Breast epithelium (tissue), 4 donors: ENCODE measurements at regions not wholly inside any gene's neighbourhood (a gene's known extent, or its start where the extent isn't known, plus 50 kb on each side); places are given as distances from the start of the nearest gene placed in this dataset.

Source experiments
- DNase-seq, 2 donors: peaks; one replicate each; pipeline ENCODE4 v3.0.0-alpha.2; 2019; ENCODE audit warnings: low spot score in 2 of 2
- H3K27ac ChIP-seq, 2 donors: fragments of 200-600 bp; sonication (generic) in 1 of 2; one replicate each; pipeline ENCODE4 v1.5.1; 2016 to 2019; ENCODE audit warnings: mild to moderate bottlenecking in 1 of 2
- H3K27me3 ChIP-seq, 2 donors: fragments of 200-600 bp; sonication (generic) in 1 of 2; one replicate each; pipeline versions ENCODE4 v1.5.1 to v1.6.0; 2017 to 2019; ENCODE audit warnings: control low read depth in 1 of 2, mild to moderate bottlenecking in 1 of 2
- H3K36me3 ChIP-seq: fragments of 200-600 bp; one replicate; pipeline ENCODE4 v1.5.1; 2019
- H3K4me1 ChIP-seq, 2 donors: fragments of 200-600 bp; sonication (generic); one replicate each; pipeline ENCODE4 v1.5.1; 2016 to 2019; ENCODE audit warnings: control low read depth in 1 of 2
- H3K4me3 ChIP-seq, 3 donors: fragments of 200-600 bp; sonication (generic); 1 replicate in 2 of 3; 2 replicates in 1 of 3; pipeline ENCODE4 v1.5.1; 2016 to 2019; ENCODE audit warnings: mild to moderate bottlenecking in 3 of 3, moderate library complexity in 2 of 3
- H3K9me3 ChIP-seq, 2 donors: fragments of 200-600 bp; sonication (generic) in 1 of 2; one replicate each; pipeline ENCODE4 v1.5.1; 2016 to 2019; ENCODE audit warnings: control low read depth in 1 of 2
- CTCF ChIP-seq, 3 donors: fragments of 450-650 bp; IDR thresholded peaks; one replicate each; pipeline ENCODE4 v1.5.1; 2016 to 2017; ENCODE audit warnings: antibody characterized with exemption in 3 of 3, mild to moderate bottlenecking in 3 of 3, moderate library complexity in 3 of 3
- POLR2A ChIP-seq: fragments of 450-650 bp; IDR thresholded peaks from one replicate; pipeline ENCODE4 v1.6.1; 2016; ENCODE audit warnings: antibody characterized with exemption, mild to moderate bottlenecking, moderate library complexity
- POLR2AphosphoS5 ChIP-seq, 3 donors: sonication (generic); formaldehyde crosslinking; IDR thresholded peaks; one replicate each; pipeline ENCODE4 v1.6.1; 2017; ENCODE audit warnings: antibody characterized with exemption in 3 of 3
- intact Hi-C: fragments of 100-400 bp; cut with DNase I; formaldehyde crosslinking; loops from one replicate; pipeline ENCODE4 v1.15.1; 2023; ENCODE audit warnings: low total_unique reads

GRCh38 chr7:24492576-24492975 is 80.7 kb upstream of the PALS2 start:
- DNase-seq = no peak
- no peaks in the 10 kb centered on the region for H3K27me3 ChIP-seq
- no peak for TF ChIP-seq CTCF (IDR thresholded peaks at IDR 0.05)
- TF ChIP-seq POLR2AphosphoS5 (IDR thresholded peaks at IDR 0.05) = no peak
- TF ChIP-seq POLR2A = no peak
- intact Hi-C loops = no loop called here
- H3K4me3 ChIP-seq = no peak overlapping the region
- H3K36me3 ChIP-seq = no peaks in the 10 kb centered on the region
- H3K9me3 ChIP-seq = peaks cover 0 to 13% of the 10 kb centered on the region in 2 donors
- H3K27ac ChIP-seq = no peak overlapping the region
- no peaks in the 10 kb centered on the region for H3K4me1 ChIP-seq

- Histone ChIP-seq H3K9me3 (peaks cover 0 to 13% of the 10 kb centered on the region in 2 donors), H3K27me3 (no peaks in the 10 kb centered on the region), H3K4me1 (no peaks in the 10 kb centered on the region), H3K27ac (no peak overlapping the region), H3K4me3 (no peak overlapping the region), H3K36me3 (no peaks in the 10 kb centered on the region)
- TF ChIP-seq POLR2A (no peak), CTCF (IDR thresholded peaks at IDR 0.05) (no peak), POLR2AphosphoS5 (IDR thresholded peaks at IDR 0.05) (no peak)
- no peak for DNase-seq
- intact Hi-C loops = no loop called here
These were observed 78.4 kb upstream of the PALS2 start for GRCh38 chr7:24494832-24495231.

- no peak overlapping the region for H3K27ac ChIP-seq
- DNase-seq = no peak
- peaks cover 0 to 13% of the 10 kb centered on the region in 2 donors for H3K9me3 ChIP-seq
- H3K4me3 ChIP-seq = no peak overlapping the region
- no peaks in the 10 kb centered on the region for H3K36me3 ChIP-seq
- H3K27me3 ChIP-seq = no peaks in the 10 kb centered on the region
- intact Hi-C loops = no loop called here
- no peaks in the 10 kb centered on the region for H3K4me1 ChIP-seq
- TF ChIP-seq POLR2A (no peak), POLR2AphosphoS5 (IDR thresholded peaks at IDR 0.05) (no peak), CTCF (IDR thresholded peaks at IDR 0.05) (no peak)
These were observed 77.2 kb upstream of the PALS2 start for GRCh38 chr7:24496036-24496435.

GRCh38 chr7:24498439-24498838 is 74.8 kb upstream of the PALS2 start:
- no peak overlapping the region for H3K27ac ChIP-seq
- TF ChIP-seq CTCF (IDR thresholded peaks at IDR 0.05) = no peak
- no peak for TF ChIP-seq POLR2AphosphoS5 (IDR thresholded peaks at IDR 0.05)
- TF ChIP-seq POLR2A = no peak
- H3K4me1 ChIP-seq = no peaks in the 10 kb centered on the region

GRCh38 chr7:24499871-24500270 is 73.4 kb upstream of the PALS2 start:
- H3K36me3 ChIP-seq = no peaks in the 10 kb centered on the region
- intact Hi-C loops = no loop called here
- TF ChIP-seq CTCF (IDR thresholded peaks at IDR 0.05) (no peak), POLR2A (no peak), POLR2AphosphoS5 (IDR thresholded peaks at IDR 0.05) (no peak)
- peaks cover 0 to 5% of the 10 kb centered on the region in 2 donors for H3K9me3 ChIP-seq
- H3K4me3 ChIP-seq = no peak overlapping the region
- no peaks in the 10 kb centered on the region for H3K4me1 ChIP-seq
- no peak for DNase-seq
- no peak overlapping the region for H3K27ac ChIP-seq
- no peaks in the 10 kb centered on the region for H3K27me3 ChIP-seq

More at GRCh38 chr7:24498439-24498838, 74.8 kb upstream of the PALS2 start:
- Histone ChIP-seq H3K4me3 (no peak overlapping the region), H3K36me3 (no peaks in the 10 kb centered on the region), H3K9me3 (peaks cover 0 to 13% of the 10 kb centered on the region in 2 donors), H3K27me3 (no peaks in the 10 kb centered on the region)
- no peak for DNase-seq
- intact Hi-C loops = no loop called here
